ENCODE measurements at regions not wholly inside any gene's neighbourhood (a gene's known extent, or its start where the extent isn't known, plus 50 kb on each side); places are given as distances from the start of the nearest gene placed in this dataset.

DNA sequence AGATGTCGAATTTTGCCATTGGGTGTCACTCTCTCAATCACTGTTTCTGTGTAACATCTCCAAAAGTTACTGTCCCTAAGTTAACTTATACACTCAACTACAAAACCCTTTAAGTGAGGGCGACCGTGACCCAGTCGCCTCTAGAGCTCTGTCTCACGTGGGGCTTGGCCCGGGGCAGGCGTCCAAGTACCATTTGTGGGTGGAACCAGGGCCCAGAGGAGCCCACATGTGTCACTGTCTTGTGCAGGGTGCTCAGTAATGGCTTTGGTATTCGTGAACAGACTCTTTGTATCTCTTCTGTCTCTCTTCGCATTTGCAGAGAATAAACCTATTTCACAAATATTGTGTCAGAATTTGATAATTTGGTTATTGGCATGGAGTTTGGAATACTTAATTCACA, 109.9 kb upstream of the THBS2 start:
- TF ChIP-seq, protein P1, sequence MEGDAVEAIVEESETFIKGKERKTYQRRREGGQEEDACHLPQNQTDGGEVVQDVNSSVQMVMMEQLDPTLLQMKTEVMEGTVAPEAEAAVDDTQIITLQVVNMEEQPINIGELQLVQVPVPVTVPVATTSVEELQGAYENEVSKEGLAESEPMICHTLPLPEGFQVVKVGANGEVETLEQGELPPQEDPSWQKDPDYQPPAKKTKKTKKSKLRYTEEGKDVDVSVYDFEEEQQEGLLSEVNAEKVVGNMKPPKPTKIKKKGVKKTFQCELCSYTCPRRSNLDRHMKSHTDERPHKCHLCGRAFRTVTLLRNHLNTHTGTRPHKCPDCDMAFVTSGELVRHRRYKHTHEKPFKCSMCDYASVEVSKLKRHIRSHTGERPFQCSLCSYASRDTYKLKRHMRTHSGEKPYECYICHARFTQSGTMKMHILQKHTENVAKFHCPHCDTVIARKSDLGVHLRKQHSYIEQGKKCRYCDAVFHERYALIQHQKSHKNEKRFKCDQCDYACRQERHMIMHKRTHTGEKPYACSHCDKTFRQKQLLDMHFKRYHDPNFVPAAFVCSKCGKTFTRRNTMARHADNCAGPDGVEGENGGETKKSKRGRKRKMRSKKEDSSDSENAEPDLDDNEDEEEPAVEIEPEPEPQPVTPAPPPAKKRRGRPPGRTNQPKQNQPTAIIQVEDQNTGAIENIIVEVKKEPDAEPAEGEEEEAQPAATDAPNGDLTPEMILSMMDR (IDR thresholded peaks at IDR 0.05): no peak
- TF ChIP-seq EP300 (IDR thresholded peaks at IDR 0.05): no peak
- no peak for TF ChIP-seq POLR2A (IDR thresholded peaks at IDR 0.05; ENCODE audit: low read depth)

All from esophagus muscularis mucosa (tissue), 4 donors.